IMR-90 (cell line): ENCODE measurements at regions not wholly inside any gene's neighbourhood (a gene's known extent, or its start where the extent isn't known, plus 50 kb on each side); places are given as distances from the start of the nearest gene placed in this dataset.

Source experiments
- ATAC-seq: fragments of 200-7000 bp; cut with Tn5 transposase; 2 replicates; pipeline ENCODE4 v1.9.1; 2020; ENCODE audit warnings: low read depth, mild to moderate bottlenecking, moderate library complexity
- BruUV-seq: library from RNA; stranded (reverse); fragments of 400-500 nt; replicated peaks from 2 replicates; lab custom pipeline; 2021; lab: Mats Ljungman, UMichigan
- CTCF ChIA-PET: fragments of 300-600 bp; formaldehyde crosslinking; extraction: SDS; loops from one replicate; lab custom pipeline; 2021; ENCODE audit warnings: antibody characterized with exemption; lab: Yijun Ruan, JAX
- POLR2A ChIA-PET: fragments of 300-600 bp; sonication (Branson Sonifier 250); formaldehyde crosslinking; loops from one replicate; lab custom pipeline; 2022; ENCODE audit warnings: antibody characterized with exemption; ENCODE audit not compliant: unreplicated experiment; lab: Charles Lee
- DNase-seq: peaks from one replicate; pipeline ENCODE4 v3.0.0; 2013
- H2AFZ ChIP-seq: replicated peaks from 2 replicates; pipeline ENCODE3; 2013; ENCODE audit warnings: low read length, mild to moderate bottlenecking; ENCODE audit not compliant: poor library complexity
- H2AK5ac ChIP-seq: 2 replicates; pipeline ENCODE4 v1.6.1; 2013; ENCODE audit warnings: low read depth, low read length, inconsistent platforms
- H2AK9ac ChIP-seq: replicated peaks from 2 replicates; pipeline ENCODE3; 2013; ENCODE audit warnings: mild to moderate bottlenecking, low read depth, low read length, moderate library complexity; ENCODE audit not compliant: poor library complexity
- H2BK120ac ChIP-seq: 2 replicates; pipeline ENCODE4 v1.6.1; 2013; ENCODE audit warnings: low read depth, low read length, inconsistent platforms
- H2BK15ac ChIP-seq: 3 replicates; pipeline ENCODE4 v1.6.1; 2013; ENCODE audit warnings: low read depth, low read length, inconsistent platforms
- H2BK20ac ChIP-seq: 2 replicates; pipeline ENCODE4 v1.6.1; 2013; ENCODE audit warnings: low read depth, mild to moderate bottlenecking, inconsistent platforms, low read length, moderate library complexity
- H2BK5ac ChIP-seq: 2 replicates; pipeline ENCODE4 v1.6.1; 2013; ENCODE audit warnings: mild to moderate bottlenecking, low read depth, low read length, inconsistent platforms; ENCODE audit not compliant: poor library complexity, severe bottlenecking
- H3K14ac ChIP-seq: replicated peaks from 2 replicates; pipeline ENCODE4 v1.6.1; 2013; ENCODE audit warnings: low read depth, low read length, inconsistent platforms
- H3K18ac ChIP-seq: 2 replicates; pipeline ENCODE4 v1.6.1; 2013; ENCODE audit warnings: low read depth, low read length, control low read depth
- H3K23ac ChIP-seq: 2 replicates; pipeline ENCODE4 v1.6.1; 2013; ENCODE audit warnings: low read depth, low read length, inconsistent platforms
- H3K27ac ChIP-seq: 2 replicates; pipeline ENCODE4 v1.5.1; 2013; ENCODE audit warnings: mild to moderate bottlenecking, control low read depth, low read length; ENCODE audit not compliant: insufficient read depth
- H3K27me3 ChIP-seq: 2 replicates; pipeline ENCODE4 v1.6.1; 2013; ENCODE audit warnings: low read length; ENCODE audit not compliant: control insufficient read depth, insufficient read depth
- H3K36me3 ChIP-seq: 2 replicates; pipeline ENCODE4 v1.6.1; 2013; ENCODE audit warnings: low read length, mixed read lengths; ENCODE audit not compliant: control insufficient read depth, insufficient read depth
- H3K4ac ChIP-seq: 2 replicates; pipeline ENCODE4 v1.6.1; 2013; ENCODE audit warnings: low read depth, low read length, inconsistent platforms
- H3K4me1 ChIP-seq: 2 replicates; pipeline ENCODE4 v1.6.1; 2013; ENCODE audit warnings: low read length, mixed read lengths; ENCODE audit not compliant: control insufficient read depth, insufficient read depth
- H3K4me2 ChIP-seq: 2 replicates; pipeline ENCODE4 v1.6.1; 2013; ENCODE audit warnings: low read depth, mild to moderate bottlenecking, control low read depth, low read length, moderate library complexity
- H3K4me3 ChIP-seq: 2 replicates; pipeline ENCODE4 v1.5.1; 2013; ENCODE audit warnings: low read depth, mild to moderate bottlenecking, control low read depth, low read length, moderate library complexity; ENCODE audit not compliant: insufficient read depth
- H3K56ac ChIP-seq: 2 replicates; pipeline ENCODE4 v1.6.1; 2013; ENCODE audit warnings: low read length, inconsistent platforms; ENCODE audit not compliant: insufficient read depth; ENCODE audit errors: extremely low read depth
- H3K79me1 ChIP-seq, 2 experiments: 2 replicates each; pipeline ENCODE4 v1.6.1; 2013; ENCODE audit warnings: low read length in 2 of 2, inconsistent platforms in 1 of 2, low read depth in 1 of 2
- H3K9ac ChIP-seq: 2 replicates; pipeline ENCODE4 v1.6.1; 2013; ENCODE audit warnings: low read depth, low read length, control low read depth
- H3K9me1 ChIP-seq: 2 replicates; pipeline ENCODE4 v1.6.1; 2013; ENCODE audit warnings: low read length, inconsistent platforms; ENCODE audit not compliant: insufficient read depth
- H3K9me3 ChIP-seq: 2 replicates; pipeline ENCODE4 v1.6.1; 2013; ENCODE audit warnings: low read length; ENCODE audit not compliant: control insufficient read depth, insufficient read depth
- H4K20me1 ChIP-seq: 2 replicates; pipeline ENCODE4 v1.6.1; 2013; ENCODE audit warnings: low read length, inconsistent platforms; ENCODE audit not compliant: insufficient read depth
- H4K5ac ChIP-seq: 2 replicates; pipeline ENCODE4 v1.6.1; 2013; ENCODE audit warnings: mild to moderate bottlenecking, low read depth, low read length, control low read depth
- H4K8ac ChIP-seq, 2 experiments: 2 replicates each; pipeline ENCODE4 v1.6.1; 2013; ENCODE audit warnings: low read depth in 2 of 2, low read length in 2 of 2, control low read depth in 1 of 2, inconsistent platforms in 1 of 2
- H4K91ac ChIP-seq: 2 replicates; pipeline ENCODE4 v1.6.1; 2013; ENCODE audit warnings: low read depth, low read length, inconsistent platforms; ENCODE audit not compliant: insufficient read depth
- BHLHE40 ChIP-seq: fragments of 150-350 bp; IDR thresholded peaks from 2 replicates; pipeline ENCODE4 v1.6.1; 2016; ENCODE audit warnings: mild to moderate bottlenecking, low read depth, low read length
- CEBPB ChIP-seq: IDR thresholded peaks from 2 replicates; pipeline ENCODE4 v1.6.1; 2012; ENCODE audit warnings: low read depth, low read length, improper control_type of control experiment
- CHD1 ChIP-seq: IDR thresholded peaks from 2 replicates; pipeline ENCODE4 v1.6.1; 2012; ENCODE audit warnings: low read depth, low read length, improper control_type of control experiment
- FOS ChIP-seq: fragments of 150-350 bp; IDR thresholded peaks from 2 replicates; pipeline ENCODE4 v1.6.1; 2016; ENCODE audit warnings: low read depth, low read length
- MAFK ChIP-seq: IDR thresholded peaks from 2 replicates; pipeline ENCODE4 v1.6.1; 2012; ENCODE audit warnings: low read depth, low read length, improper control_type of control experiment
- MAZ ChIP-seq: IDR thresholded peaks from 2 replicates; pipeline ENCODE4 v1.6.1; 2012; ENCODE audit warnings: low read depth, mild to moderate bottlenecking, low read length, improper control_type of control experiment, moderate library complexity, borderline replicate concordance
- MXI1 ChIP-seq: IDR thresholded peaks from 2 replicates; pipeline ENCODE4 v1.6.1; 2012; ENCODE audit warnings: low read depth, mild to moderate bottlenecking, low read length, moderate library complexity, borderline replicate concordance
- NFE2L2 ChIP-seq: fragments of 150-350 bp; IDR thresholded peaks from 2 replicates; pipeline ENCODE4 v1.6.1; 2016; ENCODE audit warnings: low read depth, mild to moderate bottlenecking, low read length
- POLR2A ChIP-seq: IDR thresholded peaks from 2 replicates; pipeline ENCODE4 v1.6.1; 2012; ENCODE audit warnings: mild to moderate bottlenecking, low read depth, low read length
- RAD21 ChIP-seq: IDR thresholded peaks from 2 replicates; pipeline ENCODE4 v1.6.1; 2012; ENCODE audit warnings: low read length, improper control_type of control experiment
- RCOR1 ChIP-seq: IDR thresholded peaks from 2 replicates; pipeline ENCODE4 v1.6.1; 2012; ENCODE audit warnings: mild to moderate bottlenecking, low read length, improper control_type of control experiment; ENCODE audit not compliant: insufficient replicate concordance
- RFX5 ChIP-seq: IDR thresholded peaks from 2 replicates; pipeline ENCODE4 v1.8.0; 2012; ENCODE audit warnings: low read depth, mild to moderate bottlenecking, low read length, moderate library complexity
- SMC3 ChIP-seq: fragments of 150-350 bp; IDR thresholded peaks from 2 replicates; pipeline ENCODE4 v1.6.1; 2016; ENCODE audit warnings: low read depth, mild to moderate bottlenecking, antibody characterized with exemption, low read length, moderate library complexity
- USF2 ChIP-seq: fragments of 150-350 bp; IDR thresholded peaks from 2 replicates; pipeline ENCODE4 v1.6.1; 2017; ENCODE audit warnings: mild to moderate bottlenecking, antibody characterized with exemption, low read length, low read depth
- WGBS, 2 experiments: methylation state at CpG; one replicate each; pipeline versions ENCODE4 v1.1.5 to v1.1.7; 2013; ENCODE audit warnings: missing lambda C conversion rate in 2 of 2; ENCODE audit not compliant: insufficient read length in 1 of 2; ENCODE audit errors: extremely low coverage in 2 of 2; 5-methylcytosine and 5-hydroxymethylcytosine counted together
- dilution Hi-C: fragments of 300-500 bp; cut with HindIII; formaldehyde crosslinking; loops from one replicate; pipeline ENCODE4 v1.14.3; 2018; ENCODE audit warnings: low sequenced_read_pairs; ENCODE audit not compliant: unreplicated experiment
- in situ Hi-C: fragments of 300-500 bp; cut with MboI; formaldehyde crosslinking; loops from 3 replicates; pipeline ENCODE4 v1.14.3; 2019; ENCODE audit warnings: low sequenced_read_pairs, inconsistent platforms, mixed read lengths
- intact Hi-C: fragments of 100-400 bp; cut with micrococcal nuclease; formaldehyde crosslinking; loops from 2 replicates; pipeline ENCODE4 v1.10.0; 2022
- TF ChIP-seq, protein P1 (sequence below): conservative IDR thresholded peaks from 2 replicates; pipeline ENCODE4 v1.5.1; 2012; ENCODE audit warnings: mild to moderate bottlenecking, low read depth, low read length, improper control_type of control experiment
- TF ChIP-seq, protein P2 (sequence below): fragments of 150-350 bp; IDR thresholded peaks from 2 replicates; pipeline ENCODE4 v1.6.1; 2016; ENCODE audit warnings: low read depth, mild to moderate bottlenecking, low read length, moderate library complexity, borderline replicate concordance

GRCh38 chr5:62077823-62078550 lies 228.0 kb upstream of the KIF2A start:
- H3K4me3 ChIP-seq, result no peak overlapping the region
- H3K4me1 ChIP-seq, result no peaks in the 10 kb centered on the region
- ATAC-seq (no peak), DNase-seq (no peak)
- no peak overlapping the region for H4K91ac ChIP-seq
- H2AFZ ChIP-seq, result no peak overlapping the region
- CTCF ChIA-PET, result no interaction called here
- WGBS, 2 experiments, result 43% methylated on average over 2 of the region's 9 CpGs; no CpG with 5 or more reads in 1 of the 2 experiments
- H4K5ac ChIP-seq, result no peak overlapping the region
- H3K36me3 ChIP-seq, result no peaks in the 10 kb centered on the region
- dilution Hi-C loops (no loop called here), intact Hi-C loops (no loop called here), in situ Hi-C loops (no loop called here)
- H3K4ac ChIP-seq, result no peak overlapping the region
- no peak overlapping the region for H2AK9ac ChIP-seq
- no peaks in the 10 kb centered on the region for H3K79me1 ChIP-seq
- no peaks in the 10 kb centered on the region for H3K27me3 ChIP-seq
- no peak overlapping the region for H2BK120ac ChIP-seq
- H2AK5ac ChIP-seq, result no peak overlapping the region
- H2BK20ac ChIP-seq, result no peak overlapping the region
- TF ChIP-seq BHLHE40 (no peak), CEBPB (no peak), FOS (no peak), MAZ (no peak), NFE2L2 (no peak), CHD1 (no peak), MAFK (no peak), RAD21 (no peak), USF2 (no peak), RFX5 (no peak), POLR2A (no peak), RCOR1 (no peak), MXI1 (no peak), SMC3 (no peak)
- TF ChIP-seq, protein P1, sequence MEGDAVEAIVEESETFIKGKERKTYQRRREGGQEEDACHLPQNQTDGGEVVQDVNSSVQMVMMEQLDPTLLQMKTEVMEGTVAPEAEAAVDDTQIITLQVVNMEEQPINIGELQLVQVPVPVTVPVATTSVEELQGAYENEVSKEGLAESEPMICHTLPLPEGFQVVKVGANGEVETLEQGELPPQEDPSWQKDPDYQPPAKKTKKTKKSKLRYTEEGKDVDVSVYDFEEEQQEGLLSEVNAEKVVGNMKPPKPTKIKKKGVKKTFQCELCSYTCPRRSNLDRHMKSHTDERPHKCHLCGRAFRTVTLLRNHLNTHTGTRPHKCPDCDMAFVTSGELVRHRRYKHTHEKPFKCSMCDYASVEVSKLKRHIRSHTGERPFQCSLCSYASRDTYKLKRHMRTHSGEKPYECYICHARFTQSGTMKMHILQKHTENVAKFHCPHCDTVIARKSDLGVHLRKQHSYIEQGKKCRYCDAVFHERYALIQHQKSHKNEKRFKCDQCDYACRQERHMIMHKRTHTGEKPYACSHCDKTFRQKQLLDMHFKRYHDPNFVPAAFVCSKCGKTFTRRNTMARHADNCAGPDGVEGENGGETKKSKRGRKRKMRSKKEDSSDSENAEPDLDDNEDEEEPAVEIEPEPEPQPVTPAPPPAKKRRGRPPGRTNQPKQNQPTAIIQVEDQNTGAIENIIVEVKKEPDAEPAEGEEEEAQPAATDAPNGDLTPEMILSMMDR, result no peak
- TF ChIP-seq, protein P2, sequence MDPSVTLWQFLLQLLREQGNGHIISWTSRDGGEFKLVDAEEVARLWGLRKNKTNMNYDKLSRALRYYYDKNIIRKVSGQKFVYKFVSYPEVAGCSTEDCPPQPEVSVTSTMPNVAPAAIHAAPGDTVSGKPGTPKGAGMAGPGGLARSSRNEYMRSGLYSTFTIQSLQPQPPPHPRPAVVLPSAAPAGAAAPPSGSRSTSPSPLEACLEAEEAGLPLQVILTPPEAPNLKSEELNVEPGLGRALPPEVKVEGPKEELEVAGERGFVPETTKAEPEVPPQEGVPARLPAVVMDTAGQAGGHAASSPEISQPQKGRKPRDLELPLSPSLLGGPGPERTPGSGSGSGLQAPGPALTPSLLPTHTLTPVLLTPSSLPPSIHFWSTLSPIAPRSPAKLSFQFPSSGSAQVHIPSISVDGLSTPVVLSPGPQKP, result no peak
- no peak overlapping the region for H3K18ac ChIP-seq
- H3K27ac ChIP-seq, result no peak overlapping the region
- H3K14ac ChIP-seq, result no peak overlapping the region
- H2BK5ac ChIP-seq, result no peak overlapping the region
- no peak overlapping the region for H4K8ac ChIP-seq
- no peak overlapping the region for H3K56ac ChIP-seq
- H3K4me2 ChIP-seq, result no peak overlapping the region
- H3K9ac ChIP-seq, result no peak overlapping the region
- H3K9me3 ChIP-seq, result no peaks in the 10 kb centered on the region
- H3K23ac ChIP-seq, result no peak overlapping the region
- BruUV-seq, result no TSS peak
- no peaks in the 10 kb centered on the region for H3K9me1 ChIP-seq
- no peak overlapping the region for H2BK15ac ChIP-seq
- POLR2A ChIA-PET, result no interaction called here
- no peaks in the 10 kb centered on the region for H4K20me1 ChIP-seq
